ENCODE measurements at regions not wholly inside any gene's neighbourhood (a gene's known extent, or its start where the extent isn't known, plus 50 kb on each side); places are given as distances from the start of the nearest gene placed in this dataset.

DNA sequence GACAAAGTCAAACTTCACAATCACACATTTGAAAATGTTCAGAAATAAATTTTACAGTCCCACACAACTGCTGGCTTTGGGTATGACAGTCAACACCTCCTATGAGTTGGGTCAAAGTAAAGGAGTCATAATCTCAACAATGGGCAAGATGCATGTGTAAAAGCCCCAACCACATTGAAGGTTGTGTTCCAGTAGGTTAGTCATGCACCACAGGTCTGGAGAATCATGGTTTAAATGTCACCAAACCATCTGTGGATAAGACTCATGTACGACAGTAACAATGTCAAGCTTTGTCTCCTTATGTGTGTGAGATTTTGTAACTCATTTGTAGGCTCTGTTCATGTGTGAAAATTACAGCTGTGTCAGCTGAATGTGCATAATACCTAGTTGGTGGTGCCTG, 1065.7 kb upstream of the AMELY start:
- no peak for DNase-seq (ENCODE audit: low spot score)

DNA sequence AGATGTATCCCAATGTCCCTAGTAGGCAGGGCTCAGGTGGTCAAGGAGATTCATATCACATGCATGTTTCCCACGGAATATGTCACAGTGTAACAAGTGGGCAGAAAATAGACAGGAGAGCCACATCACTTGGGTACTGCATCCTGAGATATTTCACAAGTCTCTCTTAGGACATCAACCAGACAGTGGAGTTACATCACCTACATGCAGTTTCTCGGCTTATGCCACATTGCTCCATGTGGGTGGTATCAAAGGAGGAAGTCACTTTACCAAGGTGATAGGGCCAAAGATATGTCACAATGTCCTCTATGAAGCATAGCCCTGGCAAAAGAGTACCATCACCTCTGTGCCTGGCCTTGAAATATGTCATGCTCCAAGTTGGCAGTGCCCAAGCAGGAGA, 1056.7 kb upstream of the AMELY start:
- no peak for DNase-seq (ENCODE audit: low spot score)

DNA sequence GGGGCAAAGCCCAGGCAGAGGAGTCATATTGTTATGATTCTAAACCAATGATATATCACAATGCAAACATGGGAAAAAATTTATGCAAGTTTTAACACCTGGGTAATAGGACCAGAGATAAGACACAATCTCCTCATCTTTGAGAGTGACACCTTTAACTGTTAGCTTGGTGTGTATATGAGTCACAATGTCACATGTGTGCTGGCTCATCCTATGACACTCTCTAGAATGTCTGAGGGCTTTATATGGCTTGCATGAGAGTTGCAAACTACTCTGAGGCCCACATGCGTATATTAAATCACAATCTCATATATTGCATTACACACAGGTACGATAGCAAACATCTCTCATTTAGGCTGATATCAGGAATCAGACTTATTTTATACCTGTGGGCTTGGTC, 1055.4 kb upstream of the AMELY start:
- no peak for DNase-seq (ENCODE audit: low spot score)

DNA sequence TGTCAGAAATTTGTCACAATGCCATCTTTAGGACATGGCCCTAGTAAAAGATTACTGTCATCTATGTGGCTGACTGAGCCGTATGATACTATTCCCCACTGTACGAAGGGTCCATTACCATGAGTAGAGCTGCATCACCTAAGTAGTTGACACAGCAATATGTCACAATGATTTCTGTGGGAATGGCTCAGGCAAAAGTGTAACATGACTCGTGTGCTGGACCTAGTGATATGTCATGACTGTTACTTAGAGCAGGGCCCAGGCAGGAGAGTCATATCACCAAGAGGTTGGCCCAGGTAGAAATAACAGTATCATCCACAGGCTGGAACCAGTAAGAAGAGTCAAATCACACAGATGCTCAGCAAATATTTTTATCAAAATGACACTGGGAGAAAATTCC, 1051.8 kb upstream of the AMELY start:
- no peak for DNase-seq (ENCODE audit: low spot score)

DNA sequence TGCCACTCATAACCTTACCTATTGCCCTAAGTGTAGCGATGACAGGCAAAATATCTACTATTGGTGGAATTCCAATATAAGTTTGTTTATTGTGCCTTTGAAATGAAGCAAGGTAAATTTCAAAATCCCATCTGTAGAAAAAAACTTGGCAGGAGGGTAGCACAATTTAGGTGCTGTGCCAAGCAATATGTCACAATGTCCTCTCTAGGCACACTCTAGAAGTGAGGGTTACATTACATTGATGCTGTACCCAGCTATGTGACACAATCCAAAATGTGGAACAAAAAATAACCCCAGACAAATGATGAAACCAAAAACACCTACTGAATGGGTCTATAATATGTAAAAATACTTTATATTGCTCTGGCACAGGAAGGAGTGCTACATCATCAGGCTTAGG, 1050.8 kb upstream of the AMELY start:
- DNase-seq (ENCODE audit: low spot score), result no peak

DNA sequence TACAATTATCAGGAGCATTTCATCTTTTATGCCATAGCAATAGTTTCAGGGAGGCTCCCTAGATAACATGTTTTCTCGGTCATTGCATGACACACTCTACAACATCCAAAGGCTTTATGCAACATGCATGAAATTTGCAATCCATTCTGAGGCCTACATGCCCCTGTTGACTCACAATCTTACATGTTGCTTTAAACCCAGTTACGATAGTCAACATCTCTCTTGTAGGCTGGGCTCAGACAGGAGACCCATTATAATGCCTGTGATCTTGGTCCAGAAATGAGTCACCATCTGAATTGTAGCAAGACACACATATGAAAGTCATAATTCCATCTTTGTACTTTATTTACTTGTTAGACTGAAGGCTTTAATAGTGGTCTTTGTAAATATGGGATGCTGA, 1050.3 kb upstream of the AMELY start:
- no peak for DNase-seq (ENCODE audit: low spot score)

DNA sequence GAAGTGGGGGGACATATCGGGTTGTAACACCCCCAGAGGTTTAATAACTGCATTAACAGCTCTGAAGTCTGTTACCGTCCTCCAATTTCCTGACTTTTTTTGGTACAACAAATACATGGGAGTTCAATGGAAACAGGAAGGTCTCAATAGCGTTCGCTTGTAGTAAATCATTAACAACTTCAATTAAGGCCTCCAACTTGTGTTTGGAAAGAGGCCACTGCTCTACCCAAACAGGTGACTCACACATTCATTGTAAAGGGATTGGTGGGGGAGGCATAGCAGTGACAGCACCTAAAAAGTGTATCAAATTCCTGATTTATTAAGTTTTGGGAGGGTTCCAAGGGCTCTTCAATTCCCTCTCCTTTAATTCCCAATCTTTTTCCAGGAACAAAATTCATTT, 1046.2 kb upstream of the AMELY start:
- DNase-seq (ENCODE audit: low spot score), result no peak

DNA sequence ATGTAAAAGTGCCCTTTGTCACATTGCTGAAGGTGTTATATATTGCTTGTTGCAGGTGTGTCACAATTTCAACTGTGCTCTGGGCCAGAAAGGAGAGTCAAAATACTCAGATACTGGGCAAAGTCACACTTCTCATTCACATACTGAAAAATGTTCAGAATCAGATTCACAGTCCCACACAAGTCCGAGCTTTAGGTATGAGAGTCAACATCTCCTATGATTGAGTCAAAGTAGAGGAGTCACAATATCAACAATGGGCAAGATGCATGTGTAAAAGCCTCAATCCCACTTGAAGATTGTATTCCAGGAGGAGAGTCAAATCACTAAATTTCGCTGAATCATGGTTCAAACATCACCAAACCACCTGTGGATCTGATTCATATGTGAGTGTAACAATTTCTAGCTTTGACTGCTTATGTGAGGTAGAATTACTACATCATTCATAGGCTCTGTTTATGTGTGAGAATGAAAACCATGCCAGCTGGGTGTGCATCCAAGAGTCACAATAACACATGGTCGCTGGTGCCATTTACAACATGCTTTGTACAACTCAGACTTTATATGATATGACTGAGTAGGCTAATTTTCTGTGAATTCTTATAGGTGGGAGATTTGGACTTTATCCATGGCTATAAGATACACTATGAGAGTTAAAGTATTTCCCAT, 1039.8 kb upstream of the AMELY start:
- DNase-seq (ENCODE audit: low spot score), result no peak

DNA sequence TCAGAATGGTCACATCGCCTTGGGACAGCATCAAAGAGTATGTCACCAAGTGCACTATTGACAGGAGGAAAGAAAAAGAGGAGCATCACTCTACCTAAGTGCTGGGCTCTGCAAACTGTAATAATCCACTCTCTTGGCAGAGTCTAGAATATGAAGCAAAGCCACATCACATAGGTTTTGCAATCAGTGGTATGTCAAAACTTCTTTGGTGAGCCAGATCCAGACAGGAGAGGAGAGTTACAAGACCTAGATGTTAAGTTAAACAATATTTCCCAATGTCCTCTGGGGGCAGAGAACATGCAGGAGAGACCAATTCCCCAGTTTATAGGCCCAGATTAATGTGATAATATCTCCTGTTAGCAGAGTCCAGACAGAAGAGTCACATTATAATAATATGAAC, 1032.6 kb upstream of the AMELY start:
- no peak for DNase-seq (ENCODE audit: low spot score)

DNA sequence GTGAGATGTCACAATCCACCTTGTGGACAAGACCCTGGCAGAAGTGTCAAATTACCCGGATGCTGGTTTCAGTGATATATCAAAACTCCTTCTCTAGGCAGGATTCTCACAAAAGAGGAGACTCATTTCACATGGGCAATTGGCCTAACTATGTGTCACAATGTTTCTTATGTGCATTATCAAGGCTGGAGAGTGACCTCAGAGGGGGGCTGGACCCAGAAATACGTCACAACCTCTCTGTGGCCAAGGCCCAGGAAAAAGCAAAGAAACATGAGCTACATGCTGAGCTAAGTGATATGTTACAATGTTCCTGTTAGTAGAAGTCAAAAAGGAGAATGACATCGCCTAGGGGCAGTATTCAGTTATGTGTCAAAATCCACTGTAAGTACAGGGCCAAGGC, 1031.2 kb upstream of the AMELY start:
- DNase-seq (ENCODE audit: low spot score), result no peak

DNA sequence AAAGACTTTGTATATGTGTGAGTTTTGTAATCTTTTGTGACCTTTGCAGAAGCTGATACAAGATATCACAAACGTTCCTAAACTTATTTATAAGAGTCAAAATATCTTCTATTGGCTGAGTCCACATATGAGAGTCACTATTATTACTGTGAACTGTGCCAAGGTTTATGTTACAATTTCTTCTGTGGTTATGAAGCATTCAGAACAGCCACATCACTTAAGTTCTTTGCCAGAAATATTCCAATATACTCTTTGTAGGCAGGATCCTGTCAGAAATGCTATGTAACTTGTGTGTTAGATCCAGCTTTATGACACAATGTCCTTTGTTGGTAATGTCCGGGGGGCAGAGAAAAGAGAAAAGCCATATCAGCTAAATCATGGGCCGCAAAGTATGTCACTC, 1030.3 kb upstream of the AMELY start:
- no peak for DNase-seq (ENCODE audit: low spot score)

DNA sequence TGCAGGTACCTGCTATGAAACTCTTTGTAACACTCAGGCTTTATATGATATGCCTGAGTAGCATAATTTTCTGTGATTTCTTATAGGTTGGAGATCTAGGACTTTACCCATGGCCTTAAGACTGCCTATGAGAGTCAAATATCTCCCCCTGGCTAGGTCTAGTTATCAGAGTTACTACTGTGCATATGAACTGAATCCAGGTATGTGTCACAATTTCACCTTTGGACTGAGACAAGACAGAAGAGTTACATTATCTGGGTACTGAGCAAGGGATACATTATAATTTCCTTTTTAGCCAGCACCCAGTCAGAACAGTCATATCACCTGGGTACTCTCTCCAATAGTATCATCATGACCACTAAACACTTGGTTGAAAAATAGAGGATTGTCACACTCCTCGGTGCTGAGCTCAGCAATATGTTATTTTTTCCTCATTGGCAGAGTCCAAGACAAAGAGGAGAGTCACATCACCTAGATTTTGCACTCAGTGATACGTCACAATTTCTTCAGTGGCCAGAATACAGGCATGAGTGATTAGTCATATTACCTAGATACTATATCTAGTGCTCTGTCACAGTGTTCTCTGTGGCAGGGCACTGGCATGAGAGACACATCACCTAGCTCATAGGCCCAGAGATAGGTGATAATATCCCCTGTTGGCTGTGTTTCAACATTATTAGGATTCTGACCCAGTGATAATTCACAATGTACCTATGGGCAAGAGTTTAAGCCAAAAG, 1027.6 kb upstream of the AMELY start:
- DNase-seq (ENCODE audit: low spot score), result no peak

DNA sequence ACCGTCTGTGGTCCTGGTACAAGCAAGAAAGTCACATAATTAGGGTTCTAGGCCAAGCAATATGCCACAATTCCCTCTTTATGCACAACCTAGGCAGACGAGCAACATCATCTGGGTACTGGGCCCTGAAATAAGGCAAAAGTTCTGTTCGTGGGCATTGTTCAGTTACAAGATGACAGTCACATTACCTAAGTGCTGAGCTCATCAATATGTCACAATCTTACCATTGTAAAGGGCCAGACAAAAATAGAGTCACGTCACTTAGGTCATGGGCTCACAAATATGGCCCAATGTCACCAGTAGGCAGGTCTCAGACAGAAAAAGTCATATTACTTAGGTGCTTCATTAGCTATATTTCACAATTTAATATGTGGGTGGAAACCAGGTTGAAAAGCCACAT, 1025.3 kb upstream of the AMELY start:
- no peak for DNase-seq (ENCODE audit: low spot score)

DNA sequence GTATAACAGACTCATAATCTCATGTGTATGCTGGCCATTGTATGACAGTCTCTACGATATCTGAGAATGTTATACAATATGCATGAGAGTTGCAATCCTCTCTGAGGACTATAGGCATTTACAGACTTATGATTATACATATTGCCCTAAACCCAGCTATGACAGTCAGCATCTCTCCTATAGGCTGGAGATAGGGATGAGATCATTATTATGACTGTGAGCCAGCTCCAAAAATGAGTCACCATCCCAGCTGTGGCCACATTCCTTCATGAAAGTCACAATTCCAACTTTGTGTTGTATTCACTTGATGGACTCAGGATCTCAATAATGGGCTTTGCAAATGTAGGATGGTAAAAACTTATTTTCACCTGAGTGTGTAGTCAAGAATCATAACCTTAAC, 1024.5 kb upstream of the AMELY start:
- no peak for DNase-seq (ENCODE audit: low spot score)

DNA sequence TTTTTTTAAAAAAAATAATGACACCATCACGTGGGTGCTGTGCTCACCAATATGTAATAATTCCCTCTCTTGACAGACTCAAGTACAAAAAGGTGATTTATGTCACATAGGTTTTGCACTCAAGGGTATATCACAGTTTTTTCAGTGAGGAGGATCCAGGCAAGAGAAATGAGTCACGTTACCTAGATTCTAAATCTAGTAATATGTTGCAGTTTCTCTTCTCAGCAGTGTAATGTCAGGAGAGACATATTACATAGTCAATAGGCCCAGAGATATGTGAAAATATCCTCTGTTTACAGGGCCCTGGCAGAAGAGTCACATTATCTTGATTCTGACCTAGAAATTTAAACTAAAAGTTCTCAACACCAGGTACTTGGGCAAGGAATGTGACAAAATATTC, 1024.1 kb upstream of the AMELY start:
- no peak for DNase-seq (ENCODE audit: low spot score)

DNA sequence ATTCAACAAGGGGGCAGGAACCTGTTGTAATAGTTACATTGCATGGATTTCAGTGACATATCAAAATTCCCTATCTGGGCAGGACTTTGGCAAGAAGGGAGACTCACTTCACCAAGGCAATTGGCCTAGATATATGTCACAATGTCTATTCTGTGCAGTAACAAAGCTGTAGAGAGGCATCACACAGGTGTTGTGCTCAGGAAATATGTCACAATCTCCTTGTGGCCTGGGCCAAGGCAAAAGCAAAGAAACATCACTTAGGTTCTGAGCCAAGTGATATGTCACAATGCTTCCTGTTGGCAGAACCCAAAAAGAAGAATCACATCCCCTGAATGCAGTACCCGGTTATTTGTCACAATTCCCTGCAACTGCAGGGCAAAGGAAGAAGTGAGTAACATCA, 1020.9 kb upstream of the AMELY start:
- DNase-seq (ENCODE audit: low spot score), result no peak

DNA sequence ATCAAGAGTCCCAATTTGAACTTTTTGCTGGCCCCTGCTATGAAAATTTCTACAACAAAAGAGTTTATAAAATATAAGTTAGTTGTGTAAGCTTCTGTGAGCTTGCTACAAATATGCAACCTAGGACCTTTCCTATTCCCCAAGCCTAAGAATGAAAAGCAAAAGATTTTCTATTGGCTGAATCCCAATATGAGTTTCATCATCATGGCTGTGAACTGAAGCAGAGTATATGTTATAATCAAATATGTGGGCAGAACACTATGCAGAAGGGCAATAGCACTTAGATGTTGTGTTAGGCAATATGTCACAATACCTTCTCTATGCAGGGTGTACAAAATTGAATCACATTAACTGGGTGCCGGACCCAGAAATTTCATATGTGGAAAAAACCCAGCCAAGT, 1018.3 kb upstream of the AMELY start:
- no peak for DNase-seq (ENCODE audit: low spot score)

DNA sequence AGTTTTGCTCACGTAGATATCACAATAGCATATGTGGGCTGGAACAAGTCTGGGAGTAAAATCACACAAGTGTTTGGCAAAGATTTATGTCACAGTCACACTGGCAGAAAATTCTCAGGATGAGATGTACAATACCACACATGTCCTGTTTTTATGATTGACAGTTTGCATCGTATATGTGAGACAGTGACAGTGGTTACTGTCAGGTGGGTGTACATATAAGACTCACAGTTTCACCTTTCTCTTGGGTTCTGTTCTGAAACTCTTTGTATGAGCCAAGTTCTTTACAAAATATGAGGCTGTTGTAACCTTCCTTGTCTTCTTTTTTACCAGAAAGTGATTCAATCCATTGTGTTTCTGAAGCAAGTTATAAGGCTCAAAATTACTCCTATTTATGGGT, 1012.5 kb upstream of the AMELY start:
- DNase-seq (ENCODE audit: low spot score), result no peak

DNA sequence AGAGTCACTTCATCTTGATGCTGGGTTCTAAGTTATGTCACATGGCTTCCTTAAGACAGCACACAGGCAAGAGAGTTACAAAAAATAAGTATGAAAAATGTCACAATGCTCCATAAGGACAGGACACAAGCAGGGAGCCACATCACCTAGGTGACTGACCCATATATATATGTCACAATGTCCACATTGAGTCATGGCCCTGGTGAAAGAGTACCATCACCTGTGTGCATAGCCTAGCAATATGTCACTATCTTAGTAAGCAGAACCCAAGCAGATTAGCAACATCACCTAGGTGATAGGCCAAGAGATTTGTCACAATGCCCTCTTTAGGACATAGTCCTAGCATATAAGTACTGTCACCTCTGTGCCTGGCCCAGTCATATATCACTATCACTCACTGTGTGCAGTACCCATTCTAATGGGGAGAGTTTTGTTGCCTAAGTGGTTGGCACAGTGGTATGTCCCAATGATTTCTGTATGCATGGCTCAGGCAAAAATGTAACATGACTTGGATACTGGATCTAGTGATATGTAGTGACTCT, 1012.0 kb upstream of the AMELY start:
- no peak for DNase-seq (ENCODE audit: low spot score)

DNA sequence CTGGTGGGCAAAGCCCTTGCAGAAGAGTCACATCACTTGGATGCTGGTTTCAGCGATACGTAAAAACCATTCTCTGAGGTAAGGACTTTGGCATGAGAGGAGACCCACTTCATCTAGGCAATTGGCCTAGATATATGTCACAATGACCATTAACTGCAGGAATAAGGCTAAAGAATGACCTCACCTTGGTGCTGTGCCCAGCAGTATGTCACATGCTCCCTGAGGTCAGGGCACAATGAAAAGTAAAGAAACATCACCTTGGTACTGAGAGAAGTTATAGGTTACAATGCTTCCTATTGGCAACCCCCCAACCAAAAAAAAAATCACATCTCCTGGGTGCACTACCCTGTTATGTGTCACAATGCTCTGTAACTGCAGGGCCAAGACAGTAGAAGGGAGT, 1008.8 kb upstream of the AMELY start:
- no peak for DNase-seq (ENCODE audit: low spot score)

DNA sequence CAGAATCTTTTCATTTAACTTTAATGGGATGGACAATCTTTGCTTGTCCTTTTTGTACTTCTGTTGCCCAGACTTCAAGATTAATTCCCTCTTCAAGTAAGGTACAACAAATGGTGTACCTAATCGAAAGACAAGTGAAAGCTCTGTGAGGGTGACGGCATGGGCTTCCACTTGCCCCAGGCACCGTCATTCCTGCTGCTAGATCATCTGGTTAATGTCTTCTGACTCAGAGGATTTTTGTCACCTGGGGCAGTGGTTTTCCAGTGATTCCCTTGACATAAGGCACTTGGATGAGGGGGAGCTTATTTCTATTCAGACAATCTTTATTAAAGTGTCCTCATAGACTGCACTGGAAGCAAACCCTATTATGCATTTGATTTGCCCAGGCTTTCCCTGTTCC, 977.0 kb upstream of the AMELY start:
- no peak for DNase-seq (ENCODE audit: low spot score)

DNA sequence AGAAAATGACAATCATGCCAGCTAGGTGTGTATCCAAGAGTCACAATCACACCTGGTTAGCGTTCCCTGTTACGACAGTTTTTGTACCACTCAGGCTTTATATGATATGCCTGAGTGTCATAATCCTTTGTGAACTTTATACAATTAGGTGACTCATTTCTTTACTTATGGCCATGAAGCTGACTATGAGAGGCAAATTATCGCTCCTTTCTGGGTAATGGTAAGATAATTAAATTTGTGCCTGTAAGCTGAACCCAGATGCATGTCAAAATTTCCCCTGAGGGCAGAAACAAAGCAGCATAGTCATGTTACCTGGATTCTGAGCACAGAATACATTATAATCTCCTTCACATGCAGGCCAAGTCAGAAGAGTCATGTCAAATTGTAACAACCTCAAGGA, 970.1 kb upstream of the AMELY start:
- no peak for DNase-seq (ENCODE audit: low spot score)

DNA sequence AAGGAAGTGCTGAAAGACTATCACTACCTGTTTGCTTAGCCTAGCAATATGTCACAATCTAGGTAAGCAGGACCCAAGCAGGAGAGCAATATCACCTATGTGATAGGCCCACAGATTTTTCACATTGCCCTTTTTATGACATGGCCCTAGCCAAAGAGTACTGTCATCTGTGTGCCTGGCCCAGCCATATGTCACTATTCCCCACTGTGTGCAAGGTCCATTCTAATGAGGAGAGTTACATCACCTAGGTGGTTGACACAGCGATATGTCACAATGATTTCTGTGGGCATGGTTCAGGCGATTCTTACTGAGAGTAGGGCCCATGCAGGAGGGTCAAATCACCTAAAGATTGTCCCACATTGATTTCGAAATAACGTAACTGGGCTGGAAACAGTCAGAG, 967.7 kb upstream of the AMELY start:
- DNase-seq (ENCODE audit: low spot score), result no peak

DNA sequence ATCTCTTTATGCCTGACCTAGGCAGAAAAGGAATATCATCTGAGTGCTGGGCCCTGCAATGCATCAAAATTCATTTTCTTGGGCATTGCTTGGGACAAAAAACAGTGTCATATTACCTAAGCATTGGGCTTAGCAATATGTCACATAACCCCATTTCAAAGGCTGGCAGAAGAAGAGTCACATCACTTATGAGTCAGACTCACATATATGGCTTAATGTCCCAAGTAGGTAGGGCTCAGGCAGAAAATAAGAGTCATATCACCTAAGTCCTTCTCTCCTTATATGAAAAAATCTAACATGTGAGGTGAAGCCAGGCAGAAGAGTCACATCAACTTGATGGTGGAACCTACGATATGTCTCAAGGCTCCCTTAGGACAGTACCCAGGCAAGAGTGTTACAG, 967.2 kb upstream of the AMELY start:
- no peak for DNase-seq (ENCODE audit: low spot score)

Data from D341Med (cell line).